ENCODE measurements at regions not wholly inside any gene's neighbourhood (a gene's known extent, or its start where the extent isn't known, plus 50 kb on each side); places are given as distances from the start of the nearest gene placed in this dataset.
A peak's percentile ranks its signal among the peaks of the same experiment; 100 is the strongest.

DNA sequence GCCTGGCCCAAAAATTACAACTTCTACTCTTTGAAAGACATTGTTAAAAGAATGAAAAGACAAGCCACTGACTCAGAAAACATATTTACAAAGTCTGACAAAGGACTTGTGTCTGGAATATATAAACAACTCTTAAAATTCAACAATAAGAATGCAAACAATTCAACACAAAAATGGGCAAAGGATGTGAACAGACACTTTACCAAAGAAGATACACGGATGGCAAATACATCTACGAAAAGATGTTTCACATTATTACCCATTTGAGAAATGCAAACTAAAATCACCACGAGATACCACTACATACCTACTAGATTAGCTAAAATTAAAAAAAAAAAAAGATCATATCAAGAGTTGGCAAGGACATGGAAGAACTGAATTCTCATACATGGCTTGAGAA lies 80.8 kb upstream of the METRNL start:
- DNase-seq, result no peak

DNA sequence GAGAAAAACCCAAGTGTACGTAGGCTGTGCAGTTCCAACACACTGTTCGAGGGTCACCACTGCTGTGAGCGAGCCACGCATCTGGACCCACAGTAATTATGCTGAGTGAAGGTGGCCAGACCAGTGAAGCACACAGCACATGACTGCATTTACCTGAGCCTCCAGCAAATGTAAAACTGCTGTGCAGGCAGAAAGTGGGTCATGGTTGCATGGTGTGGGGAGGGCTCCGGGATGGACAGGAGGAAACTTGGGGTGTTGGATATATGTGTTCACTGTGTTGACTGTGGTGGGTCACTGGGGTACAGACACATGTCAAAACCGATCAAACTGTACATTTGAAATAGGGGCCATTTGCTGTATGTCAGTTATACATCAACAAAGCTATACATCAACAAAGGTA lies 78.7 kb upstream of the METRNL start:
- DNase-seq, result no peak

DNA sequence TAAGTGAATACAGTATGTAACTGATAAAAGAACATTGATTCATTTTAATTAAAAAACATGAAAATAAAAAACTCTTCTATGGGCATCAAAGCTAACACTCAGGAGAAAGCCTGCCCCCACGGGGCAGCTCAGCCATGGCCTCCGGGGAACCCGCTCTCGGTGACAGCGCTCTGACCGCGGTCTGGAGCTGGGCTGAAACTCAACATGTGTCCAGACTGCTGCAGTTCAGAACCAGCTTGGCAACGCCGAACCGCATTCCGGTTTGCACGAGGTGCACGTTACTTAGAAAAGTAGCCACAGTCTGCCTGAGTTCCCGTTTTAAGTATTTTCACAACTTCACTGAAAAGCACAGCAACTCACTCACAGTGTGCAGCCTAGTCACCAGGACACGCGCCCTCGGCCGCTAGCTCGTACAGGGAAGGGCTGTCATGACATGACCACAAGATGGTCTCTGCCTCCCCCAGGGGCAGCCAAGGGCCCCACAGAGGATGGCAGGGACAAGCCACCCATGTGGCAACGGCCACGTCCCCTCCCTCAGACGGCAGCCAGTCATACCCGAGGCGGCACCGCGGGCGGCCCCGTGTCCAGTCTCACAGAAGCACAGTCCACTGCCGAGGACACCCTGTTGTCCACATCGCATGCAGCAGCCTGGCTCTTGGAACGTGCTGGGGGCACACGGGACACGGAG lies 77.1 kb upstream of the METRNL start:
- no peak for DNase-seq

DNA sequence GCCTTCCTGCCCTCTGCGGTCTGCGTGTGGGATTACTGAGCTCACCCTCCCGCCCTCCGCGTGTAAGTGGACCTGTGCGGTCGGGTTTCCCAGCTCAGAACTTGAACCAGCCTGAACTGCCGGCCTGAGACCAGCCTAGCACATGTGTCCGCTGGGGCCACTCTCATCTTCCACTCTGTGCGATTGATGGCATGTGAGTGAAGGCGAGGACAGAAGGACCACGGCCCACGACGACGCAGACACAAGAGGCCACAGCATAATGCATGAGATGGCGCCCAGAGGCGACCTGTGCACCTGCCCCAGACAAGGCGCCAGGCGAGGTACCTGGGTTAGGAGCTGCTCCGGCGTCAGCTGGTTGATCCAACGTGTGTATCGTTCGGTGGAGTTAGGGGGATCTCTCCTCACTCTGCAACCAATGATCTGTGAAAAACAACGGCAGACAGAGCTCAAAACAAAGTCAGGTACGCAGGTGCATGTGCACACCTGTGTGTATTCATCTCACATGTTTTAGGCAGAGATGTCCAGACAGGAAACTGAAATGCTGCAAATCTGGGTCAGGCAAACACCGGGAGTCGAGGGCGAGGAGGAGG lies 74.5 kb upstream of the METRNL start:
- DNase-seq, result no peak

DNA sequence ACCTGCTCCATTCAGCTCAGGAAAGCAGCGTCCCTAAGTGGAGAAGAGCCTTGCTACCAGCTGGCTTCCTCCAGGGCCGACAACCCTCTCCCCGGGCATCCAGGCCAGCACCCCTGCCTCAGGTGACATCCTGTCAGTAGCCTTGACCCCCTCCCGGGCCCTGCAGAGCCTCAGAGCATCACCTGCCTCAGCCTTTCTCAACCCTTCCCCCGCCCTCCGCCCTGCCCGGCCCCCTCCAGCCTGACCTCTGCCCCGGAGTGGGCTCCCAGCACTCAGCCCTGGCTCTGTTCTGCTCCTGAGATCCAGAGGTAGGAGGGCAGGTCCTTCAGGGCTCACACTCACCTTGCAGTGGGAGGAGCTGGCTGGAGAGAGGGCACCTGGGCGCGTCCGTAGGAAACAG lies 73.8 kb upstream of the METRNL start:
- no peak for DNase-seq

DNA sequence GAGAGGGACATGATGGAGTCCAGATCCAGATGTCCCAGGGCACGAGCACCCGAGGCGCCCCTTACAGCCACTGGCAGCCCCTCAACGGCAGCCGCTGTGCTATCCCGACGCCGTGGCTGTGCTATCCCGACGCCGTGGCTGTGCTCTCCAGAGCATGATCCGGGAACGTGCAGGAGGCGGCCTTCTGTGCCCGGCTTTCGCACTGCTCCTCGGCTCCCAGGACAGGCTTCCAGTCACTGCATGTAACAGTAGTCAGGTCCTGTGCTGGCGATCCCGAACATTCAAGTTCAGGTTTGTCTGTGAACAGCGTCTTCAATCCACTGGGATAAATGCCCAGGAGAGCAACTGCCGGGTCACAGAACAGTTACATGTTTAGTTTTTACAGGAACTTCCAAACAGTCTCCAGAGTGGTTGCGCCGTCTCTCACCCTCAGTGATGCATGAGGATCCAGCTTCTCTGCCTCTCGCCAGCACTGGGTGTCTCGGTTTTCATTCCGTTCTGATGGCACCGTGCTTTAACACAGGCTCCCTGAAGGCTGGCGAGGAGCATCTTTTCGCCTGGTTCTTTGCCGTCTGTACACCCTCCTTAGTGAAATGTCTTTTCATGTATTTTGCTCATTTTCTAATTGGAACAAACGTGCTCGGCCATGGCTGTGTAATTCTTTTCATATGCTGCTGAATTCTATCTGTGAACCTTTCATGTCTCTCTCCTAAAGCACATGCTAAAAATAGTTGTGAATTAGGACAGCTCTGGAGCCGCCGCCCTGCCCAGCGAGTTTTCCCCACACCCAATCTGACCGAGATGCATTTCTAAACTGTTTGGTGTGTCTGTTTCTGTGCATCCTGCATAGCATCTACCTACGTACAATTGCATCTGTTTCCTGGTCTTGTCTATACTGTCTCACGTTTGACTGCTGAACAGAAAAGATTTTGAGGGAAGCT lies 72.6 kb upstream of the METRNL start:
- DNase-seq, result peak; percentile 13

DNA sequence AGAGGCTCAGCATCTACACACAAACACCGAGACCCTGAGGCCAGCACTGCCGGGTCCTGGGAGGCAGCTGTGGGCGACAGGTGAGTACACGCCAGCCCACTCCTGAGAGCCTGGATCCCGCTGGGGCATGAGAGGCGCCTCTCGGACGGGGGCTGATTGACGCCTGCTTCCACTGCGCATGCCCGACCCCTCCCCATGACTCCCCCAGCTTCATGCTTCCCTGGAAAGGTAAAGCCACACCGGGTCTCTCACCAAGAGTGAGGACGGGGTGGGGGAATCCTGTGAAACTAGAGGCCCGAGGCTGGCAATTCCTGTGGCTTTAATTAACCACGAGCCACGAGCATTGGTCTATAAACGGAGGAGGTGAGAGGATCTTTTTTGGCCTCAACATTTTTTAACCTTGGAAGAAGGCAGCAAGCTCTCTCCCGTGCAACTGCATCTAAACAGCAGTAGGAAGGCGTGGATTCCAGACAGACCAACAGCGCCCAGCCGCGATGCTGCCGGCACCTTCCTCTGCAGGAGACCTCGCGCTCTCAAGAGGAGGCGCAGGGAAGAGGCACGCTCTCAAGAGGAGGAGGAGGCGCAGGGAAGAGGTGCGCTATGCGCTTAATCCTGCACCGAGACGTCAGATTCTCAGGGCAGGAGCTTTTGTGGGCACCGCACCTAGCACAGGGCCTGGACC lies 71.8 kb upstream of the METRNL start:
- DNase-seq, result peak; percentile 18

DNA sequence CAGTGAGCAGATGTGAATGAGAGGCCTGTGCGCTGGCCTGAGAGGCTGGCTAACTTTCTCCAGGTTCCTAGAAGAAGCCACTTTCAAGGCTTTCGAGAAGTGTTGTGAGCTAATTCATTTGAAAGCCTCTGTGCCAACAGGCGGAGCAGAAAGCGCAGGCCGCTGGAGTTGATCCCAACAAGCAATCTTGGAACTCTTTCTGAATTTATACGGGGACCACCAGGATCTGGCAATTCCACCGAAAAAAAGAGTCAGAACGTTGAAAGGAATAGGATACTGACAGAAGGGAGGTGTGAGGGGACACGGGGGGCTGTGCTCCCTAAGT lies 71.3 kb upstream of the METRNL start:
- DNase-seq, result no peak

- no peak for DNase-seq
Observed at GRCh38 chr17:83008526-83008925, 70.9 kb upstream of the METRNL start.

- DNase-seq, result no peak
Observed at GRCh38 chr17:83009414-83010205, 69.8 kb upstream of the METRNL start.

- DNase-seq, result peak; percentile 12
Observed at GRCh38 chr17:83010206-83011200, 68.9 kb upstream of the METRNL start.

DNA sequence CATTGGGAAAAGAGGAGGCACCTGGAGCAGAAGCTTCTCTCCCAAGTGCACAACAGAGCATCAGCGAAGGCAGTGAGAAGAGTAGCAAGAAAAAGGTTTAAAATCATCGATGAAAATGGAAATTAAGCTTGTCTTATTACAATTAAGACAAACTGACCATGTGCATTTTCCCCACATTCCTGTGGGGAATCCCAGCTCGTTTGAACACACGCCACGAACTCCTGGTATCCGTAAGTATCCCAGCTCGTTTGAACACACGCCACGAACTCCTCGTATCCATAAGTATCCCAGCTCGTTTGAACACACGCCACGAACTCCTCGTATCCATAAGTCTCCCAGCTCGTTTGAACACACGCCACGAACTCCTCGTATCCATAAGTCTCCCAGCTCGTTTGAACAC lies 67.7 kb upstream of the METRNL start:
- peak; percentile 55 for DNase-seq

DNA sequence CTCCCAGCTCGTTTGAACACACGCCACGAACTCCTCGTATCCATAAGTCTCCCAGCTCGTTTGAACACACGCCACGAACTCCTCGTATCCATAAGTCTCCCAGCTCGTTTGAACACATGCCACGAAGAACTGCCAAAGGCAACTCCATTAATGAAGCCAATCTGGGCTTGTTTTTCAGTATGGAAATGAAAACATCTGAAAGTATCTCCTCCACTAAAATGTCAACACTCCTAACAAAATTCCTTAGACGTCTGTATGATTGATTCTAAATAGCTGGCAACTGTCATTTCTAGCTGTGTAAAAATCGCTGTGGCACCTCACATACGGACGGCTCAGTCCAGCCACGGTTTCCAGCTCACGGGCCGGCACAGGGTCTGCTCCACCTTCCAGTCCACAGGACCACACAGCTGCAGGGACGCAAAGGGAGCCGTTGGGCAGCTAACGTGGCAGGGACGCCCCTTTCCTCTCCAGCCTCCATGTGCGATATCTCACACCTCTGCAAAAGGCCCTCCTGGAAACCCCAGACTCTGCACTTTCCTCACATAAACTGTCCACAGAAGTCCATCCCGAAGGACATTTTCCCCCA lies 67.1 kb upstream of the METRNL start:
- DNase-seq, result peak; percentile 75

GRCh38 chr17:83012868-83013778 lies 66.3 kb upstream of the METRNL start:
- DNase-seq, result peak; percentile 94

DNA sequence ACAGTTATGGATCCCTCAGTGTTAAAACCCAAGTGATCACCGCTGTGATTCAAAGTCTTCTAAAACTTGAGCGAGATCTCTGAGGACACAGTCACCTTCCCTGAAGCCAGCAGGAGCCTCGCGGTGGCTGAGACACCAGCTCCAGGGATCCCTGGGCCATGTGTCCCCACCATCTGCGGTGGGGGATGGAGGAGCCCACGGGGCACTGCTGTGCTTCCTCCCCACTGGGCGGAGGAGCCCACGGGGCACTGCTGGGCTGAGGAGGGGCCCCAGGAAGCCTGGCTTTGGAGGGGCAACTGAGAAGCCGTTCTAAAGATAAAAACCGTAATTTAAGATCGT lies 65.7 kb upstream of the METRNL start:
- no peak for DNase-seq

DNA sequence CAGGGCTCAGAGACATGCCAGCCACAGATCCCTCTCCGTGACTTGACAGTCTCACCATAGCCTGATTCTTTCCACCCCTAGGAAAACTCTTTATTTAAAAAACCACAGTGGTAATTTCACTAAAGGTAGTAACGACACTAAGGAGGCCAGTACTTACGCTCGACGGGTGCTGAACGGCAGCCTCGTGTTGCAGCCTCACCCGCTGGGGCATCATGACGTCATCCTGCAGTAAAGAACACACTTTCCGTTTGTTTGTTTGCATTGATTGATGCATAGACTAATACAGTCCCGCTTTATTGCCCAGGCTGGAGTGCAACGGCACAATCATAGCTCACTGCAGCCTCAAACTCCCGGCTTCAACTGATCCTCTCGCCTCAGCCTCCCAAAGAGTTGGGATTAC lies 65.1 kb upstream of the METRNL start:
- no peak for DNase-seq

- DNase-seq, result no peak
Observed at GRCh38 chr17:83014940-83015910, 64.2 kb upstream of the METRNL start.

GRCh38 chr17:83018658-83019193 lies 60.7 kb upstream of the METRNL start:
- no peak for DNase-seq

Measured in fibroblast of upper back skin (primary cell).